HepG2 (cell line): ENCODE measurements at regions not wholly inside any gene's neighbourhood (a gene's known extent, or its start where the extent isn't known, plus 50 kb on each side); places are given as distances from the start of the nearest gene placed in this dataset.

Experiments
- BRD4 ChIP-seq: sonication (generic); formaldehyde crosslinking; IDR thresholded peaks from 2 replicates; pipeline ENCODE4 v1.4.0; 2020; ENCODE audit warnings: missing genetic modification reagents
- HNRNPL ChIP-seq: fragments of 200-400 bp; formaldehyde crosslinking; IDR thresholded peaks from 2 replicates; pipeline ENCODE4 v1.6.1; 2017; ENCODE audit warnings: mild to moderate bottlenecking, low read depth, low read length
- MEIS2 ChIP-seq: sonication (generic); formaldehyde crosslinking; IDR thresholded peaks from 2 replicates; pipeline ENCODE4 v1.9.0; 2021; ENCODE audit warnings: mild to moderate bottlenecking, missing genetic modification reagents
- NCOR1 ChIP-seq: fragments of 200-600 bp; sonication (generic); IDR thresholded peaks from 2 replicates; pipeline ENCODE4 v1.7.0; 2017; ENCODE audit warnings: antibody characterized with exemption, low read length, borderline replicate concordance
- SAFB2 ChIP-seq: sonication (generic); formaldehyde crosslinking; IDR thresholded peaks from 2 replicates; pipeline ENCODE4 v1.5.1; 2020; ENCODE audit warnings: missing genetic modification reagents, low read depth, mild to moderate bottlenecking, borderline replicate concordance
- SP140L ChIP-seq: sonication (generic); formaldehyde crosslinking; IDR thresholded peaks from 2 replicates; pipeline ENCODE4 v1.4.0; 2020; ENCODE audit warnings: missing genetic modification reagents, borderline replicate concordance
- SRF ChIP-seq: IDR thresholded peaks from 2 replicates; pipeline ENCODE4 v1.6.1; 2011; ENCODE audit warnings: mild to moderate bottlenecking, low read depth, low read length, moderate library complexity
- TEAD2 ChIP-seq: sonication (generic); formaldehyde crosslinking; IDR thresholded peaks from 2 replicates; pipeline ENCODE4 v1.9.0; 2021; ENCODE audit warnings: missing genetic modification reagents
- ZFP36L1 ChIP-seq: sonication (generic); formaldehyde crosslinking; IDR thresholded peaks from 2 replicates; pipeline ENCODE4 v1.8.0; 2022; ENCODE audit warnings: mild to moderate bottlenecking, missing genetic modification reagents, moderate library complexity
- ZNF30 ChIP-seq: sonication (generic); formaldehyde crosslinking; IDR thresholded peaks from 2 replicates; pipeline ENCODE4 v1.5.0; 2020; ENCODE audit warnings: mild to moderate bottlenecking, missing genetic modification reagents
- ZNF337 ChIP-seq: sonication (generic); formaldehyde crosslinking; IDR thresholded peaks from 2 replicates; pipeline ENCODE4 v1.5.1; 2020; ENCODE audit warnings: missing genetic modification reagents, low read depth, mild to moderate bottlenecking, borderline replicate concordance
- ZNF556 ChIP-seq: sonication (generic); formaldehyde crosslinking; IDR thresholded peaks from 2 replicates; pipeline ENCODE4 v1.4.0; 2020; ENCODE audit warnings: mild to moderate bottlenecking, missing genetic modification reagents, borderline replicate concordance
- ZNF674 ChIP-seq: sonication (generic); formaldehyde crosslinking; IDR thresholded peaks from 2 replicates; pipeline ENCODE4 v1.5.0; 2020; ENCODE audit warnings: low read depth, mild to moderate bottlenecking, missing genetic modification reagents
- ZNF761 ChIP-seq: sonication (generic); formaldehyde crosslinking; conservative IDR thresholded peaks from 2 replicates; pipeline ENCODE4 v1.4.0; 2020; ENCODE audit warnings: mild to moderate bottlenecking, missing genetic modification reagents
- TF ChIP-seq, protein P1 (sequence below), 2 experiments: fragments of 450-650 bp in 1 of 2; sonication (generic) in 1 of 2; formaldehyde crosslinking in 1 of 2; IDR thresholded peaks; 2 replicates each; pipeline versions ENCODE4 v1.6.1 to v1.8.0; 2016 to 2022; ENCODE audit warnings: antibody characterized with exemption in 1 of 2, mild to moderate bottlenecking in 1 of 2, missing genetic modification reagents in 1 of 2
- TF ChIP-seq, protein P2 (sequence below): sonication (generic); formaldehyde crosslinking; IDR thresholded peaks from 2 replicates; pipeline ENCODE4 v1.4.0; 2020; ENCODE audit warnings: missing genetic modification reagents
- TF ChIP-seq, protein P3 (sequence below): sonication (generic); formaldehyde crosslinking; IDR thresholded peaks from 2 replicates; pipeline ENCODE4 v1.5.0; 2020; ENCODE audit warnings: mild to moderate bottlenecking, low read depth, missing genetic modification reagents, borderline replicate concordance

DNA sequence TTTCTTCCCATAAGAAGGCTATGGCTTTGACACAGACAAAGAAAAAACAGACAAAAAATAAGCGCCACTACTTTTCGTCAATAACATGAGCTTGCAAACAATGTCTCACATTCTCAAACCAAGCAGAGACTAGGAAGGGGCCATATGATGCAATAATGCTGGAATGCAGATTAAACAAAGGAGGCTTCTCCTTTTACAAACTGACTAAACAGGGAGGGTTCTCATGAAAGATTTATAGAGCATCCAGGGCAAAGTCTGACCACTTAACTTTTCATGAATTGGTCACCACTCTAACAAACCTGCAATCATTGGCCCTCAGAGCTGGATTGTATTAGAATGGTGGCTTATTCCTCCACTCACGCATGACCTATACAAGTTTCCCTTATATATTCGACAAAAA is 663.3 kb upstream of the CHAC2 start (continued):
- TF ChIP-seq, protein P1, sequence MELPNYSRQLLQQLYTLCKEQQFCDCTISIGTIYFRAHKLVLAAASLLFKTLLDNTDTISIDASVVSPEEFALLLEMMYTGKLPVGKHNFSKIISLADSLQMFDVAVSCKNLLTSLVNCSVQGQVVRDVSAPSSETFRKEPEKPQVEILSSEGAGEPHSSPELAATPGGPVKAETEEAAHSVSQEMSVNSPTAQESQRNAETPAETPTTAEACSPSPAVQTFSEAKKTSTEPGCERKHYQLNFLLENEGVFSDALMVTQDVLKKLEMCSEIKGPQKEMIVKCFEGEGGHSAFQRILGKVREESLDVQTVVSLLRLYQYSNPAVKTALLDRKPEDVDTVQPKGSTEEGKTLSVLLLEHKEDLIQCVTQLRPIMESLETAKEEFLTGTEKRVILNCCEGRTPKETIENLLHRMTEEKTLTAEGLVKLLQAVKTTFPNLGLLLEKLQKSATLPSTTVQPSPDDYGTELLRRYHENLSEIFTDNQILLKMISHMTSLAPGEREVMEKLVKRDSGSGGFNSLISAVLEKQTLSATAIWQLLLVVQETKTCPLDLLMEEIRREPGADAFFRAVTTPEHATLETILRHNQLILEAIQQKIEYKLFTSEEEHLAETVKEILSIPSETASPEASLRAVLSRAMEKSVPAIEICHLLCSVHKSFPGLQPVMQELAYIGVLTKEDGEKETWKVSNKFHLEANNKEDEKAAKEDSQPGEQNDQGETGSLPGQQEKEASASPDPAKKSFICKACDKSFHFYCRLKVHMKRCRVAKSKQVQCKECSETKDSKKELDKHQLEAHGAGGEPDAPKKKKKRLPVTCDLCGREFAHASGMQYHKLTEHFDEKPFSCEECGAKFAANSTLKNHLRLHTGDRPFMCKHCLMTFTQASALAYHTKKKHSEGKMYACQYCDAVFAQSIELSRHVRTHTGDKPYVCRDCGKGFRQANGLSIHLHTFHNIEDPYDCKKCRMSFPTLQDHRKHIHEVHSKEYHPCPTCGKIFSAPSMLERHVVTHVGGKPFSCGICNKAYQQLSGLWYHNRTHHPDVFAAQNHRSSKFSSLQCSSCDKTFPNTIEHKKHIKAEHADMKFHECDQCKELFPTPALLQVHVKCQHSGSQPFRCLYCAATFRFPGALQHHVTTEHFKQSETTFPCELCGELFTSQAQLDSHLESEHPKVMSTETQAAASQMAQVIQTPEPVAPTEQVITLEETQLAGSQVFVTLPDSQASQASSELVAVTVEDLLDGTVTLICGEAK (IDR thresholded peaks at IDR 0.05): no peak
- TF ChIP-seq, protein P1 (CRISPR knock-in tag; IDR thresholded peaks at IDR 0.05): no peak
- no peak for TF ChIP-seq SAFB2 (CRISPR knock-in tag)
- TF ChIP-seq ZNF556 (CRISPR knock-in tag): no peak
- TF ChIP-seq ZNF30 (CRISPR knock-in tag): no peak
- TF ChIP-seq, protein P2, sequence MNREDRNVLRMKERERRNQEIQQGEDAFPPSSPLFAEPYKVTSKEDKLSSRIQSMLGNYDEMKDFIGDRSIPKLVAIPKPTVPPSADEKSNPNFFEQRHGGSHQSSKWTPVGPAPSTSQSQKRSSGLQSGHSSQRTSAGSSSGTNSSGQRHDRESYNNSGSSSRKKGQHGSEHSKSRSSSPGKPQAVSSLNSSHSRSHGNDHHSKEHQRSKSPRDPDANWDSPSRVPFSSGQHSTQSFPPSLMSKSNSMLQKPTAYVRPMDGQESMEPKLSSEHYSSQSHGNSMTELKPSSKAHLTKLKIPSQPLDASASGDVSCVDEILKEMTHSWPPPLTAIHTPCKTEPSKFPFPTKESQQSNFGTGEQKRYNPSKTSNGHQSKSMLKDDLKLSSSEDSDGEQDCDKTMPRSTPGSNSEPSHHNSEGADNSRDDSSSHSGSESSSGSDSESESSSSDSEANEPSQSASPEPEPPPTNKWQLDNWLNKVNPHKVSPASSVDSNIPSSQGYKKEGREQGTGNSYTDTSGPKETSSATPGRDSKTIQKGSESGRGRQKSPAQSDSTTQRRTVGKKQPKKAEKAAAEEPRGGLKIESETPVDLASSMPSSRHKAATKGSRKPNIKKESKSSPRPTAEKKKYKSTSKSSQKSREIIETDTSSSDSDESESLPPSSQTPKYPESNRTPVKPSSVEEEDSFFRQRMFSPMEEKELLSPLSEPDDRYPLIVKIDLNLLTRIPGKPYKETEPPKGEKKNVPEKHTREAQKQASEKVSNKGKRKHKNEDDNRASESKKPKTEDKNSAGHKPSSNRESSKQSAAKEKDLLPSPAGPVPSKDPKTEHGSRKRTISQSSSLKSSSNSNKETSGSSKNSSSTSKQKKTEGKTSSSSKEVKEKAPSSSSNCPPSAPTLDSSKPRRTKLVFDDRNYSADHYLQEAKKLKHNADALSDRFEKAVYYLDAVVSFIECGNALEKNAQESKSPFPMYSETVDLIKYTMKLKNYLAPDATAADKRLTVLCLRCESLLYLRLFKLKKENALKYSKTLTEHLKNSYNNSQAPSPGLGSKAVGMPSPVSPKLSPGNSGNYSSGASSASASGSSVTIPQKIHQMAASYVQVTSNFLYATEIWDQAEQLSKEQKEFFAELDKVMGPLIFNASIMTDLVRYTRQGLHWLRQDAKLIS (CRISPR knock-in tag): no peak
- TF ChIP-seq ZFP36L1: peak; percentile 27; the same call in 1 of the 2 replicates
- TF ChIP-seq NCOR1: peak; percentile 74; the same call in 1 of the 2 replicates
- TF ChIP-seq TEAD2 (CRISPR knock-in tag): no peak
- TF ChIP-seq SRF: no peak
- TF ChIP-seq MEIS2 (CRISPR knock-in tag): no peak
- no peak for TF ChIP-seq BRD4 (CRISPR knock-in tag)
- TF ChIP-seq, protein P3, sequence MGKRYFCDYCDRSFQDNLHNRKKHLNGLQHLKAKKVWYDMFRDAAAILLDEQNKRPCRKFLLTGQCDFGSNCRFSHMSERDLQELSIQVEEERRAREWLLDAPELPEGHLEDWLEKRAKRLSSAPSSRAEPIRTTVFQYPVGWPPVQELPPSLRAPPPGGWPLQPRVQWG (CRISPR knock-in tag): no peak
- no peak for TF ChIP-seq SP140L (CRISPR knock-in tag)
- TF ChIP-seq HNRNPL: no peak
- no peak for TF ChIP-seq ZNF761
- no peak for TF ChIP-seq ZNF674 (CRISPR knock-in tag)
- no peak for TF ChIP-seq ZNF337 (CRISPR knock-in tag)
